ENCODE measurements at regions not wholly inside any gene's neighbourhood (a gene's known extent, or its start where the extent isn't known, plus 50 kb on each side); places are given as distances from the start of the nearest gene placed in this dataset.

DNA sequence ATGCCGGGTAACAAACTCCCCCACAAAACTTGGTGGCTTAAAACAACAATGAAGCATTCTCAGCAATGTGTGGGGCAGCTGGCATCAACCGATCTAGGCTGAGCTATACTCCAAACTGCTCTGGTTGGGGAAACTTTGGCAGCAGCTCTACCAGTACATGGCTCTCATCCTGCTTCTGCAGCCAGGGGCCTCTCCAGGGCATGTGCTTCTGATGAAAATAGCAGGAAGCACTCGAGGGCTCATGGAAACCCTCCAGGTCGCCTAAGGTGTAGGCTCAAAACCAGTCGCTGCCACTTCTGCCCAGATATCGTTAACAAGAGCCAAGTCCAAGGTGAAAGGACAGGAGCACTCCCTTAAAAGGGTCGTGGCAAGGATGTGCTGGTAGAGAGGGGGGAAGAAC lies 134.1 kb downstream of the TEX36 start:
- H3K36me3 ChIP-seq (ENCODE audit: control insufficient read depth, insufficient read depth, low read length) = no peaks in the 10 kb centered on the region
- DNase-seq (ENCODE audit: extremely low read depth, insufficient read length) = no peak
- TF ChIP-seq, protein P1, sequence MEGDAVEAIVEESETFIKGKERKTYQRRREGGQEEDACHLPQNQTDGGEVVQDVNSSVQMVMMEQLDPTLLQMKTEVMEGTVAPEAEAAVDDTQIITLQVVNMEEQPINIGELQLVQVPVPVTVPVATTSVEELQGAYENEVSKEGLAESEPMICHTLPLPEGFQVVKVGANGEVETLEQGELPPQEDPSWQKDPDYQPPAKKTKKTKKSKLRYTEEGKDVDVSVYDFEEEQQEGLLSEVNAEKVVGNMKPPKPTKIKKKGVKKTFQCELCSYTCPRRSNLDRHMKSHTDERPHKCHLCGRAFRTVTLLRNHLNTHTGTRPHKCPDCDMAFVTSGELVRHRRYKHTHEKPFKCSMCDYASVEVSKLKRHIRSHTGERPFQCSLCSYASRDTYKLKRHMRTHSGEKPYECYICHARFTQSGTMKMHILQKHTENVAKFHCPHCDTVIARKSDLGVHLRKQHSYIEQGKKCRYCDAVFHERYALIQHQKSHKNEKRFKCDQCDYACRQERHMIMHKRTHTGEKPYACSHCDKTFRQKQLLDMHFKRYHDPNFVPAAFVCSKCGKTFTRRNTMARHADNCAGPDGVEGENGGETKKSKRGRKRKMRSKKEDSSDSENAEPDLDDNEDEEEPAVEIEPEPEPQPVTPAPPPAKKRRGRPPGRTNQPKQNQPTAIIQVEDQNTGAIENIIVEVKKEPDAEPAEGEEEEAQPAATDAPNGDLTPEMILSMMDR (IDR thresholded peaks at IDR 0.05; ENCODE audit: insufficient read depth, low read length, poor library complexity, severe bottlenecking) = no peak
- no peak overlapping the region for H3K4me3 ChIP-seq (replicated peaks; ENCODE audit: low read depth, low read length)
- H3K27me3 ChIP-seq (replicated peaks; ENCODE audit: control insufficient read depth, insufficient read depth, low read length) = no peaks in the 10 kb centered on the region

DNA sequence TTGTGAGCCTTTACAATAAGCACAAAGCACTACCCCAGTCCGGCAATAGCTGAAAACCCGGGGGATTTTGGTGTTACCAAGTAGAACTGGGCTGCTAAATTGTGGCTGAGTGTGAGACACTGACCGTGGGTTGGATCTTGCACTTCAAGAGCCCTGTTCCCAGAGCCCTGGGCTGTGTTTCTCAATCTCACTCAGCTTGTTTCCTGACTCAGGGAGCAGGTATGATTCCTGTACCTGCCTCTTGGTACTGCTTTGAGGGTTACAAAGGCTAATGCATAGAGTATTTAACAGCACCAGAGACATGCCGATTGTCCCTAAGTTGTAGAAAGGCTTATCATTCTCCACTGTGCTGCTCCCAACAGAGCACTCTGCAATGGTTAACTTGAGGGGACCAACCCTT lies 134.6 kb downstream of the TEX36 start:
- DNase-seq (ENCODE audit: extremely low read depth, insufficient read length) = no peak
- no peaks in the 10 kb centered on the region for H3K27me3 ChIP-seq (replicated peaks; ENCODE audit: control insufficient read depth, insufficient read depth, low read length)
- H3K4me3 ChIP-seq (replicated peaks; ENCODE audit: low read depth, low read length) = no peak overlapping the region
- H3K36me3 ChIP-seq (ENCODE audit: control insufficient read depth, insufficient read depth, low read length) = no peaks in the 10 kb centered on the region
- TF ChIP-seq, protein P1 (IDR thresholded peaks at IDR 0.05; ENCODE audit: insufficient read depth, low read length, poor library complexity, severe bottlenecking) = no peak

DNA sequence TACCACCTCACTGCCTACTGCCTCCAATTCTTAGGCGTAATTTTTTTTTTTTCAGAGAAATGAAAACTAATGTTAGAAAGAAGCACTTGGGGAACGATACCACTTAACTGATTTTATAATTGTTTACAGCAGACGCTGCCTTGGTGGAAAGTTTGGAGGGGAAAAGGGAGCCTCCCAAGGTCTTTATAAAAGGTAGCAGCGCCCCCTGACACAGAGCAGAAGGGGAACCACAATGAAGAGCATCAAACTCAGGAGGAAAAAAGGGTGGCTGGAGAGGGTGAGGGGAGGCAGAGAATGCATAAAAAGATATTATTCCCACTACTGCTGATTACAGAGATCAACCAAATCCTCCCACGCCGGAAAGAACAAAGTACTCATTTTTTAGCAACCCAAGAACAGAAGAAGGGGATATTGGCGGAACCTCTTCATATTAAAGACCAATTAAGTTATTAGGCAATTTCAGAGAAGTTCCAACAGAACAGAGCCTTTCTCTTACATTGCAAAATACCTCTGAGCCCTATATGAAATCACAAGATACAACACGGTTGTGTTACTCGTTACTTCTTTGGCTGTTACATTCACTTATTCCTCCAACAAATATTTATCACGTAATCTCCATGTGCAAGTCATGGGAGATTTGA lies 135.8 kb downstream of the TEX36 start:
- H3K4me3 ChIP-seq (replicated peaks; ENCODE audit: low read depth, low read length) = no peak overlapping the region
- no peaks in the 10 kb centered on the region for H3K36me3 ChIP-seq (ENCODE audit: control insufficient read depth, insufficient read depth, low read length)
- no peaks in the 10 kb centered on the region for H3K27me3 ChIP-seq (replicated peaks; ENCODE audit: control insufficient read depth, insufficient read depth, low read length)
- no peak for DNase-seq (ENCODE audit: extremely low read depth, insufficient read length)
- TF ChIP-seq, protein P1 (IDR thresholded peaks at IDR 0.05; ENCODE audit: insufficient read depth, low read length, poor library complexity, severe bottlenecking) = no peak

DNA sequence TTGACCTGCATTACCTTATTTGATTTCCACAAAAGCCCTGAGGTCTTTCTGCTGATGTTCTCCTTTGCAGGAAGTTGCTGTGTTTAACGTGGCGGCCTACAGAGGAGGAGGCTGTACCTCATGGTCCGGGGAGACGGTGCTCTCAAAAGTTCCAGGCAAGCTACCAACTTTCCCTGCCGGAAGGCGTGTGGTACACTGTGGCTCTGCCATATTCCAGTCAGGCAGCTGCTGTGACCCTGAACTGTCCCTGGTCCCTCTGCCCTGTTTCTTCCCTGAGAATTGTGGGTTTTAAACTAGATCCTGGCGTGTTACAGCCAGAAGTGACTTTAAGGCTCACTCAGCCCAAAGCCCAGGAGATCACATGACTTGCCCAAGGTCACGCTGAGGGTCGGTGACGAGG lies 139.2 kb downstream of the TEX36 start:
- TF ChIP-seq, protein P1 (IDR thresholded peaks at IDR 0.05; ENCODE audit: insufficient read depth, low read length, poor library complexity, severe bottlenecking) = no peak
- Histone ChIP-seq H3K4me3 (replicated peaks; ENCODE audit: low read depth, low read length) (no peak overlapping the region), H3K36me3 (ENCODE audit: control insufficient read depth, insufficient read depth, low read length) (no peaks in the 10 kb centered on the region), H3K27me3 (replicated peaks; ENCODE audit: control insufficient read depth, insufficient read depth, low read length) (no peaks in the 10 kb centered on the region; the same call in 1 of the 2 replicates)
- DNase-seq (ENCODE audit: extremely low read depth, insufficient read length) = no peak

DNA sequence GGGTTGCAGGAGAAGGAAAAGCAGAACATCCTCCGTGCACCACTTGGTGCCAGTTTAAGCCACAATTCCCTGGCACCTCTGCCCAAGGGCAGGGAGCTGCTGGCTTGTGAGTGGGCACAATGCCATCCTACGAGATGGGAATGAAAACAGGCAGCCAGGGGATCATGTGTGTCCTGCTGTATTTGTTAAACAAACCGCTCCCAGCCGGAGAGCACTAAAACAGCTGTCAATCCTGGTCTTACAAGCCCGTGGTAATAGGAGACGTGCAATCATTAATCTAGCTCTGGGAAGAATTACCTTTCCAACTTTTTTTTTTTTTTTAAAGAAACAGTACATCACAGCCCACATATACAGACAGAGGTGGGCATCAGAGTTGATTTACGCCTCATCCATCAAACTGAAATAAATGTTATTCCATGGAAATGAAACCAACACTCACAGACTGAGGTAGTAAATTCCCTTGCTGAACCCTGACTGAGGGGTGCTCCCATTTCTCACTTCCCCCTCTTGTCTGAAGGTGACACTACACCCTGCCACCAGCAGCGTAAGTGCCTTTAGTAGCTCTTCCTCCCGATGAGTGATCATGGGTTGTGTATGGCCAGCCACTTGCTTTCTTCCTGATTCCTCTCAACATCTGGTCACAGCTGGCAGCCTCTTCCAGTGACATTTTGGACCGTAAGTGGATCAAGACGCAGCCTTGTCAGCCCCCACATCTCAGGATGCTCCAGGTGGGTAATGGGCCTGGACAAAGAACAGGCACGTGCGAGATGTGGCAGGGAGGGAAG lies 143.8 kb downstream of the TEX36 start:
- DNase-seq (ENCODE audit: extremely low read depth, insufficient read length) = no peak
- H3K4me3 ChIP-seq (replicated peaks; ENCODE audit: low read depth, low read length) = no peak overlapping the region
- no peaks in the 10 kb centered on the region for H3K36me3 ChIP-seq (ENCODE audit: control insufficient read depth, insufficient read depth, low read length)
- no peaks in the 10 kb centered on the region; the same call in 1 of the 2 replicates for H3K27me3 ChIP-seq (replicated peaks; ENCODE audit: control insufficient read depth, insufficient read depth, low read length)
- TF ChIP-seq, protein P1 (IDR thresholded peaks at IDR 0.05; ENCODE audit: insufficient read depth, low read length, poor library complexity, severe bottlenecking) = no peak
